ENCODE measurements at regions not wholly inside any gene's neighbourhood (a gene's known extent, or its start where the extent isn't known, plus 50 kb on each side); places are given as distances from the start of the nearest gene placed in this dataset.

GRCh38 chr21:25297117-25297516 lies 310.2 kb downstream of the MRPL39 start:
- TF ChIP-seq CTCF (IDR thresholded peaks at IDR 0.05; ENCODE audit: low read length) (no peak), EZH2 (optimal IDR thresholded peaks at IDR 0.05; ENCODE audit: low read depth, low read length) (no peak), EZH2phosphoT487 (IDR thresholded peaks at IDR 0.05; ENCODE audit: low read length) (no peak)
